ENCODE measurements at regions not wholly inside any gene's neighbourhood (a gene's known extent, or its start where the extent isn't known, plus 50 kb on each side); places are given as distances from the start of the nearest gene placed in this dataset.
"Not testable (repeated sequence)": the region's sequence is repeated elsewhere in the genome, so short reads cannot be mapped to it uniquely, and the experiment has no call there.

- no peak for DNase-seq
These were observed 151.8 kb upstream of the DPH6 start for GRCh38 chr15:35697549-35698299.

DNA sequence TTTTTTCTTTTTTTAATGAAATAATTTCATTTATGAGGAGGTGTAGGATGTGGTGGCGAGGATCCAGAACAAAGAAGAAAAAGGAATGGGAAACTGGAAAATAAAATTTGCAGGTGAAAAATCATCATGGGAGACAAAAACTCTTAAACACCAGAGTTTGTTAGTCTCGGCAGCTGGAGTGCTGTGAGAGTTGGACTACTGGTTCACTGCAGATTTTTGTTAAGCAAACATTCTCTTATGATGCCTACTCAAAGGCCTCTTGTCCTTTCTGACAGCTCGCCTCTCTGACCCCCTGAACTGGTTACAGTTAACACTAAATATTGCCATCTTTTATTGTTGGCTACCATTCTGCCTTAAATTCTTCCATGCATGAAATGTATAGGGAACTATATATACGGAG lies 152.4 kb upstream of the DPH6 start:
- no peak for DNase-seq

DNA sequence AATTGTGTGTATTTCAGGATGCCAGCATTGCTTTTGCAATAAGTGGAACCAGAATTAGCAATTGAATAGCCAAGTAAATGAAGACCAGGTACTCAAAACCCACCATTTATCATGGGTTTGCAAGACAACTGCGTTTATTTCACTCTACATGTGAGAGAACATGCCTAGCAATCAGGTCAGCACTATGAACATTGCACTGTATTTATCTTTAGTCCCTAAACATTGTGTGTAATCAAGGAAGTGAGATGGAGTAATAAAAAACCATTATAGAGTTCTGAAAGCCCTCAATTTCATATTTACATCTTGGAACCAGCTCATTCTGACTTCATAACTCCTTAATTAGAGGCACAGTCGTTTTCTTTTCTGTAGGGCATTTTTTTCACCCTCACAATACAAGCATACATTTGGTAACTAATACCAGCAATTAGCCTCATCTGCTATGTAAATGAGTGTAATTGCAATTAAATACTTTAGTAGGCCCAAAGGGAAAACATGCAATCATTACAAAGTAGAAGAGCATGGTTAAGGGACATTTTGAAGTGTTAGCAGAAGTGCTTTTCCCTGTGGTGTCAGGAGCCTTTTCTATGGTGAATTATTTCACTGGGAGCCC lies 153.1 kb upstream of the DPH6 start:
- no peak for DNase-seq

DNA sequence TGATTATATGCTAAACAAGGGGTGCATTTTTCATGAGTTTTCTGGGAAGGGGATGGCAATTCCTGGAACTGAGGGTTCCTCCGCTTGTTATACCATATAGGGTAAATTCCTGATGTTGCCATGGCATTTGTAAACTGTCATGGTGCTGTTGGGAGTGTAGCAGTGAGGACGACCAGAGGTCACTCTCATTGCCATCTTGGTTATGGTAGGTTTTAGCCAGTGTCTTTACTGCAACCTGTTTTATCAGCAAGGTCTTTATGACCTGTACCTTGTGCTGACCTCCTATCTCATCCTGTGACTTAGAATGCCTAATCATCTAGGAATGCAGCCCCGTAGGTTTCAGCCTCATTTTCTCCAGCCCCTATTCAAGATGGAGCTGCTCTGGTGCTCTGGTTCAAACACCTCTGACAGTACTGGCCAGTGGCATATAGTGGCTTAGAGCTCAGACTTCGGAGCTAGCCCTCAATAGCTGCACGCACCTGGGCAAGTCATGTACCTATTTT lies 154.2 kb upstream of the DPH6 start:
- not testable (repeated sequence) for DNase-seq

DNA sequence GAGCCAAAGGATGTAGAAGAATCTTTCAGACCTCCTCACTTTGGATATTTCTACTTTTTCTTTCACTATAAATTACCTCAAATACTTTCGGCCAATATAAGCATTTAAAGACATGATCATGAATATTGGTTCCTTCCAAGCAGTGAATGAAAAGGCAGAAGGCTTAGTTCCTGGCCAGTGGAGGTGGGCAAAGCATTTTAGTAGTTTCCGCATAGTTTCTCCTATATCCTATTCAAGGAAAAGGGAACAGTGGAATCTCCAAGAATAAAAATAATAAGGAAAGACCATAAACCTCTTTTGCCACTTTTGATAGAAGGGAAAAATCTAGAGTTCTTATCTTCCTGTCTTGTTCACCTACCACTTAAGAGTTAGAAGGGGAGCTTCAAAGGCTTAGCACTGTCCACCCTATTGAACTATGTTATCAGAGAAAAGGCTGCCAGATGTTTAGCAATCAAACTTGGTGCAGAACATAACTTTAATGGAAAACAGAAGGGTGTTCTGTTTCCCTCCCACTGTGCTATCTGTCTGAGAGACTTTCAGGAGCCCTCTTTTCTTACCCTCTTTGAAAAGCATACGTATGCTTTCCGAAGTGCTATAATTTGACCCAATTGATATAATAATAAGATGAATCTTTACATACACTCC lies 155.6 kb upstream of the DPH6 start:
- no peak for DNase-seq

GRCh38 chr15:35702946-35703495 lies 157.1 kb upstream of the DPH6 start:
- no peak for DNase-seq

DNA sequence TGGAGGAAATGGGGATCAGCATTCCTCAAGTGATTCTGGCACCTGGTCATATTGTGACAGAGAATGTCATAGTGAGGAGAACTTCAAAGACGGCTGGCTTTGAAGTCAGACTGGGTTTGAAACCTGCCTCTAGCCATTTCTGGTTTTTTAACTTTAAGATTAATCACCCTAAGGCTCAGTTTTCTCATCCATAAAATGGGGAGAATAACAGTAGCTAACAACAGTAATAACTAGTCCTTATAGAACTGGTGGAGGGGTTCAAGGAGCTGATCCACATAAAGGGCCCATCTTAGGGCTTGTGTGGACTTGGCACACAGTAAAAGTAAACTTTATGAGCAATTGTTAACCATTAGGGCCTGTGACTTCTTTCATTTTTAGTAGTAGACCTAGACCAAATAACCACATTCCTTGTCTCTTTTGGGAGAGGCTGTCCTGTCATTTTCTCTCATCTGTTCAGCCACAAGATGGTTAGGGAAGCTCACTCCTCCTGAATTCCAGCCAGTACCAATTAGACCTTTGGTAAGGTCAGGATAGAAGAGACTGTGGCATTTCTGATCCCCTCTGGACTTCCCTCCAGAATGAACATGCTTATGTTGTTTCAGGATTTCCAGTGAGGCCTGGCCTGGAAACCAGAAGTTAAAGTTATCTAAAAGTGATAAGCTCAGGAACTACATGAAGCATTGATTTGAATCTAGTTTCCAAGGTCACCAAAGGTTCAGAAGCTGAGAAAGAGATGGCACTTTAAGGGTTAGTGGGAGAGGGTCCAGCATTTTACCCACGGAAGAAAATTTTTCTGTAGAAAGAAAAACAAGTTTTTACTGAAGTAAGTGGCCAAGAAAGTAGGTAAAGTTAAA lies 159.3 kb upstream of the DPH6 start:
- no peak for DNase-seq

- no peak for DNase-seq
These were observed 160.1 kb upstream of the DPH6 start for GRCh38 chr15:35705884-35706585.

GRCh38 chr15:35712956-35713355 lies 167.0 kb upstream of the DPH6 start:
- no peak for DNase-seq

- no peak for DNase-seq
These were observed 167.8 kb upstream of the DPH6 start for GRCh38 chr15:35713733-35714132.

- no peak for DNase-seq
These were observed 171.8 kb upstream of the DPH6 start for GRCh38 chr15:35717721-35718120.

- DNase-seq, result no peak
These were observed 174.1 kb upstream of the DPH6 start for GRCh38 chr15:35720019-35720418.

GRCh38 chr15:35720984-35721383 lies 175.0 kb upstream of the DPH6 start:
- DNase-seq, result no peak

- no peak for DNase-seq
These were observed 175.8 kb upstream of the DPH6 start for GRCh38 chr15:35721751-35722150.

GRCh38 chr15:35722501-35722900 lies 176.5 kb upstream of the DPH6 start:
- no peak for DNase-seq

DNA sequence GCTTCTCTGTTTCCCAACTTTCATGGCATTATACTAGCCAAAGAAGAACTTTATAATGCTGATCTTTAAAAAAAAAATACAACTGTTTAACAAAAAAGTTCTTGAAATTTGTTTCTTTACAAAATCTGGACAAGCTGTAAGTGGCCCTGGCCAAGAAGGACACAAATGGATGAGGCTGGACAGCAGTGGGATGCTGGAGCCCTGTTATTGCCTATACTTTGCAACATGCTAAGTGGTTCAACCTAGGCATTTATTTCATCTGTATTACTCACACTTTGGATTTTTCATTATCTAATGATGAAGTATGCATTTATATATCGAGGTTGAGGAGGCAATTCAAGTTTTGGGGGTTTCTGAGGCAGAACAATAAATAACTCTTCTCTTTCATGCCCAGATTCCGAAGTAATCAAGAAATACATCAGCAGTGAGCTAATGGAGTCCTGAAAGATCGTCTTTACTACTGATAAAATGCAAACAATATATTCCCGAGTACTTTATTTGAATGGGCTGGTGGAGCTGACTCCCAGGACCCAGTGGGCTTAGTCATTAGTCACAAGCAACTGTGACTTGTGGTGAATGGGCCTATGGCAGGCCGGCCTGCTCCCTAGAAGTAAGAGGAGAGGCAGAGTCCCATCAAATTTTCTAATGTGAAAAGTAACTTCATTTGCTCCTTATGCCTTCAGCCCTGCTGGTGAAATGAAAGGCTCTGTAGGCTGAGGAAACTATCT lies 177.3 kb upstream of the DPH6 start:
- DNase-seq, result no peak

GRCh38 chr15:35723852-35724251 lies 177.9 kb upstream of the DPH6 start:
- DNase-seq, result no peak

- no peak for DNase-seq
These were observed 178.7 kb upstream of the DPH6 start for GRCh38 chr15:35724626-35725025.

- DNase-seq, result no peak
These were observed 179.4 kb upstream of the DPH6 start for GRCh38 chr15:35725353-35725752.

DNA sequence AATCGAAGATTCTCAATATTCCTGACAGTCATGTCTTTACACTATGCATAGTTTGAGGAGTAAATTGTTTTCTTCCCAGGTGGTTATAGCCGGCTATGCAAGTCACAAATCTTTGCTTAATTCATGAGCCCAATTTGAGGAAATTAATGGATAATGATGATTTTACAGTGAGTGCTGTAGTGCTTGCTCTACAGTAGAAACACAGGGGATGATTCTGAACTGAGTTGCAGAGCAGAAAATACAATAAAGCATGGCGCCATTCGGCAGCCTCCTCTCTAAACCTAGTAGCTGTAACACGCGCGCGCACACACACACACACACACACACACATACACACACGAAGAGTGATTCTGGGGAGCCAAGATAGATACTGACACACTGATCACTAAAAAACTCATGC lies 181.7 kb upstream of the DPH6 start:
- no peak for DNase-seq

- DNase-seq, result no peak
These were observed 182.4 kb upstream of the DPH6 start for GRCh38 chr15:35728219-35728940.

All from MV-4-11 (cell line).